H9 (cell line): ENCODE measurements at regions not wholly inside any gene's neighbourhood (a gene's known extent, or its start where the extent isn't known, plus 50 kb on each side); places are given as distances from the start of the nearest gene placed in this dataset.

Experiments
- DNase-seq: peaks from one replicate; pipeline ENCODE4 v3.0.0-alpha.2; 2017
- H2AFZ ChIP-seq: one replicate; pipeline ENCODE4 v1.6.1; 2013; ENCODE audit warnings: mild to moderate bottlenecking, low read length, control low read depth, moderate library complexity
- H2AK5ac ChIP-seq: 2 replicates; pipeline ENCODE4 v1.6.1; 2013; ENCODE audit warnings: low read length, control low read depth, mixed read lengths; ENCODE audit not compliant: insufficient read length
- H2BK120ac ChIP-seq: one replicate; pipeline ENCODE4 v1.6.1; 2013; ENCODE audit warnings: low read depth, mild to moderate bottlenecking, low read length, control low read depth, inconsistent platforms; ENCODE audit not compliant: poor library complexity, severe bottlenecking
- H2BK12ac ChIP-seq: 2 replicates; pipeline ENCODE4 v1.6.1; 2013; ENCODE audit warnings: low read length, control low read depth, mixed read lengths, low read depth; ENCODE audit not compliant: insufficient read length
- H2BK15ac ChIP-seq: 2 replicates; pipeline ENCODE4 v1.6.1; 2013; ENCODE audit warnings: low read depth, low read length, control low read depth
- H2BK20ac ChIP-seq: one replicate; pipeline ENCODE4 v1.6.1; 2013; ENCODE audit warnings: low read depth, mild to moderate bottlenecking, low read length, control low read depth, inconsistent platforms; ENCODE audit not compliant: poor library complexity, severe bottlenecking
- H2BK5ac ChIP-seq: 2 replicates; pipeline ENCODE4 v1.6.1; 2013; ENCODE audit warnings: low read length, control low read depth, mixed read lengths; ENCODE audit not compliant: insufficient read length
- H3K14ac ChIP-seq: 2 replicates; pipeline ENCODE4 v1.6.1; 2013; ENCODE audit warnings: low read length, control low read depth; ENCODE audit not compliant: insufficient read depth
- H3K18ac ChIP-seq: 2 replicates; pipeline ENCODE4 v1.6.1; 2013; ENCODE audit warnings: low read depth, mild to moderate bottlenecking, mixed read lengths, low read length, control low read depth; ENCODE audit not compliant: insufficient read length
- H3K23ac ChIP-seq: 2 replicates; pipeline ENCODE4 v1.6.1; 2013; ENCODE audit warnings: low read length, control low read depth, mixed read lengths, low read depth; ENCODE audit not compliant: insufficient read length
- H3K23me2 ChIP-seq: 2 replicates; pipeline ENCODE4 v1.6.1; 2013; ENCODE audit warnings: low read depth, mild to moderate bottlenecking, mixed read lengths, low read length, control low read depth; ENCODE audit not compliant: insufficient read length, poor library complexity, severe bottlenecking
- H3K27ac ChIP-seq: 2 replicates; pipeline ENCODE4 v1.5.1; 2013; ENCODE audit warnings: low read length, control low read depth, mixed read lengths, low read depth; ENCODE audit not compliant: insufficient read length
- H3K27me3 ChIP-seq: 2 replicates; pipeline ENCODE4 v1.6.1; 2013; ENCODE audit warnings: low read length, control low read depth, inconsistent platforms; ENCODE audit not compliant: insufficient read depth
- H3K4ac ChIP-seq: 2 replicates; pipeline ENCODE4 v1.6.1; 2013; ENCODE audit warnings: low read depth, mild to moderate bottlenecking, control low read depth, inconsistent platforms, low read length, moderate library complexity
- H3K4me1 ChIP-seq: 2 replicates; pipeline ENCODE4 v1.6.1; 2013; ENCODE audit warnings: low read length, control low read depth, inconsistent platforms; ENCODE audit not compliant: insufficient read depth
- H3K4me2 ChIP-seq: 2 replicates; pipeline ENCODE4 v1.6.1; 2013; ENCODE audit warnings: low read length, control low read depth, mixed read lengths; ENCODE audit not compliant: insufficient read length, insufficient read depth
- H3K56ac ChIP-seq: 2 replicates; pipeline ENCODE4 v1.6.1; 2013; ENCODE audit warnings: low read depth, mild to moderate bottlenecking, mixed read lengths, low read length, control low read depth; ENCODE audit not compliant: insufficient read length
- H3K79me1 ChIP-seq: 2 replicates; pipeline ENCODE4 v1.6.1; 2013; ENCODE audit warnings: low read depth, mild to moderate bottlenecking, moderate library complexity, low read length, control low read depth, inconsistent platforms; ENCODE audit not compliant: insufficient read depth, poor library complexity, severe bottlenecking
- H3K79me2 ChIP-seq: 2 replicates; pipeline ENCODE4 v1.6.1; 2013; ENCODE audit warnings: low read length, control low read depth, inconsistent platforms; ENCODE audit not compliant: insufficient read depth
- H3K9ac ChIP-seq: 2 replicates; pipeline ENCODE4 v1.6.1; 2013; ENCODE audit warnings: low read length, control low read depth, mixed read lengths; ENCODE audit not compliant: insufficient read length; ENCODE audit errors: extremely low read depth
- H3K9me3 ChIP-seq: one replicate; pipeline ENCODE4 v1.6.1; 2013; ENCODE audit warnings: low read depth, low read length, inconsistent platforms; ENCODE audit not compliant: control insufficient read depth
- H3T11ph ChIP-seq: one replicate; pipeline ENCODE4 v1.6.1; 2013; ENCODE audit warnings: mild to moderate bottlenecking, low read length, control low read depth, inconsistent platforms
- H4K20me1 ChIP-seq: one replicate; pipeline ENCODE4 v1.6.1; 2013; ENCODE audit not compliant: control insufficient read depth, insufficient read length, insufficient read depth
- H4K5ac ChIP-seq: 2 replicates; pipeline ENCODE4 v1.6.1; 2013; ENCODE audit warnings: low read depth, mild to moderate bottlenecking, mixed read lengths, low read length, control low read depth; ENCODE audit not compliant: insufficient read length
- H4K8ac ChIP-seq: replicated peaks from 2 replicates; pipeline ENCODE4 v1.6.1; 2013; ENCODE audit warnings: low read length, control low read depth, mixed read lengths, low read depth; ENCODE audit not compliant: insufficient read length
- H4K91ac ChIP-seq: 2 replicates; pipeline ENCODE4 v1.6.1; 2013; ENCODE audit warnings: low read depth, mild to moderate bottlenecking, moderate library complexity, mixed read lengths, low read length, control low read depth; ENCODE audit not compliant: insufficient read length
- H3K27ac Mint-ChIP-seq, 3 experiments: 2 replicates in 2 of 3; 3 replicates in 1 of 3; pipeline ENCODE4 v1.8.0; 2020 to 2021; ENCODE audit warnings: mixed read lengths in 3 of 3, mild to moderate bottlenecking in 1 of 3, moderate library complexity in 1 of 3
- H3K27me3 Mint-ChIP-seq: 2 replicates; pipeline ENCODE4 v1.8.0; 2021; ENCODE audit warnings: low read depth, mild to moderate bottlenecking, moderate library complexity, mixed read lengths
- H3K36me3 Mint-ChIP-seq, 3 experiments: 2 replicates in 2 of 3; 3 replicates in 1 of 3; pipeline ENCODE4 v1.8.0; 2020 to 2021; ENCODE audit warnings: low read depth in 3 of 3, mixed read lengths in 3 of 3; ENCODE audit not compliant: insufficient read depth in 1 of 3
- H3K4me1 Mint-ChIP-seq, 2 experiments: 2 replicates each; pipeline ENCODE4 v1.8.0; 2020; ENCODE audit warnings: mixed read lengths in 2 of 2
- H3K4me3 Mint-ChIP-seq, 2 experiments: 2 replicates in 1 of 2; 3 replicates in 1 of 2; pipeline ENCODE4 v1.8.0; 2020 to 2021; ENCODE audit warnings: mild to moderate bottlenecking in 2 of 2, mixed read lengths in 2 of 2, moderate library complexity in 1 of 2
- H3K9me3 Mint-ChIP-seq, 2 experiments: 2 replicates in 1 of 2; 3 replicates in 1 of 2; pipeline ENCODE4 v1.8.0; 2020; ENCODE audit warnings: mild to moderate bottlenecking in 2 of 2, mixed read lengths in 2 of 2, moderate library complexity in 1 of 2
- CTCF ChIP-seq: fragments of 200-600 bp; sonication (generic); conservative IDR thresholded peaks from 3 replicates; pipeline ENCODE4 v1.8.0; 2021; ENCODE audit warnings: antibody characterized with exemption, mild to moderate bottlenecking
- WGBS: extraction: QIAGEN DNeasy Blood & Tissue Kit; methylation state at CpG from one replicate; pipeline ENCODE4 v1.1.7; 2013; ENCODE audit warnings: missing lambda C conversion rate, low lambda C conversion rate, mixed read lengths; ENCODE audit not compliant: insufficient read length; ENCODE audit errors: extremely low coverage; 5-methylcytosine and 5-hydroxymethylcytosine counted together

DNA sequence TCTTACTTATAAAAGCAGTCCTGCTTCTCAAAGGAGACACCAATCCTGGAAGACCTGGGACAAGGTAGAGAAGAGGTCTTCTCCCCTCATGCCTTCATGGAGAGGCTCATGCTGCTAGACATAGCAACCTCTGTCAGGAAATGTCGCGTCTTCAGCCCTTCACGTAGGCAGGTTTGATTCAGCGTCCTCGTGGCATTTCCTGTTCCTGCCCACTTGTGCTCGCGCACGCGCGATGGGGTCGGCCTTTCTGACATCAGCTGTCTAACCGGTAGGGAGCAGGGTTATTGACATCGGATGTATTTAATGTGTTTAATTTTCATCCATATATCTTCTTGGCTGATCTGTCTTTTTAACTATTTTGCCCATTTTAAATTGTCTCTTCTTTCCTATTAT, 292.4 kb downstream of the THBS2 start:
- Histone ChIP-seq H2BK120ac (no peak overlapping the region), H3K56ac (no peak overlapping the region), H2BK15ac (no peak overlapping the region), H3K4me1 (no peaks in the 10 kb centered on the region), H2AFZ (no peak overlapping the region), H2BK12ac (no peak overlapping the region), H3K4ac (no peak overlapping the region), H3K9ac (no peak overlapping the region), H2BK5ac (no peak overlapping the region), H4K20me1 (no peaks in the 10 kb centered on the region), H3K14ac (no peak overlapping the region), H3K27ac (no peak overlapping the region), H3K79me1 (no peaks in the 10 kb centered on the region), H4K5ac (no peak overlapping the region), H3K23me2 (no peaks in the 10 kb centered on the region), H3K9me3 (no peaks in the 10 kb centered on the region), H3K27me3 (no peaks in the 10 kb centered on the region), H3T11ph (no peak overlapping the region), H3K79me2 (no peaks in the 10 kb centered on the region), H2BK20ac (no peak overlapping the region), H3K4me2 (no peak overlapping the region), H4K8ac (no peak overlapping the region), H4K91ac (no peak overlapping the region), H2AK5ac (no peak overlapping the region), H3K23ac (no peak overlapping the region), H3K18ac (no peak overlapping the region)
- DNase-seq: no peak
- peaks cover 0 to 4% of the 10 kb centered on the region in 2 experiments; a peak in 2 of 4 replicates for H3K4me1 Mint-ChIP-seq
- no CpG with 5 or more reads among the region's 13 CpGs for WGBS
- peak overlapping the region in 1 of 3 experiments; percentile 24; a peak in 1 of 7 replicates for H3K27ac Mint-ChIP-seq
- H3K36me3 Mint-ChIP-seq: peaks cover 0 to 2% (median 0%) of the 10 kb centered on the region in 3 experiments; a peak in 3 of 7 replicates
- no peak for TF ChIP-seq CTCF
- H3K4me3 Mint-ChIP-seq: no peak overlapping the region
- no peaks in the 10 kb centered on the region for H3K27me3 Mint-ChIP-seq
- peaks cover 3 to 5% of the 10 kb centered on the region in 2 experiments; a peak in 3 of 5 replicates for H3K9me3 Mint-ChIP-seq
